GM21576 (cell line): ENCODE measurements at regions not wholly inside any gene's neighbourhood (a gene's known extent, or its start where the extent isn't known, plus 50 kb on each side); places are given as distances from the start of the nearest gene placed in this dataset.
"Not testable (repeated sequence)": the region's sequence is repeated elsewhere in the genome, so short reads cannot be mapped to it uniquely, and the experiment has no call there.

Experiments used
- ATAC-seq: cut with Tn5 transposase; IDR thresholded peaks from one replicate; pipeline ENCODE4 v1.9.1; 2021; ENCODE audit warnings: mild to moderate bottlenecking, moderate library complexity; ENCODE audit not compliant: unreplicated experiment

DNA sequence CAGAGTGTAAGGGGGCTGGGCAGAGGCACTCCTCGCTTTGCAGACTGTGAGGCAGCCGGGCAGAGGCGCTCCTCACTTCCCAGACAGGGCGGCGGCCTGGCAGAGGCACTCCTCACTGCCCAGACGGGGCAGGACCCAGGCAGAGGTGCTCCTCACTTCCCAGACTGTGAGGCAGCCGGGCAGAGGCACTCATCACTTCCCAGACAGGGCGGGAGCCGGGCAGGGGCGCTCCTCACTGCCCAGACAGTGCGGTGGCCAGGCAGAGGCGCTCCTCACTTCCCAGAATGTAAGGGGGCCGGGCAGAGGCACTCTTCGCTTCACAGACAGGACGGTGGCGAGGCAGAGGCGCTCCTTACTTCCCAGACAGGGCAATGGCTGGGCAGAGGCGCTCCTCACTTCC, 442.5 kb downstream of the SPATA31D1 start:
- no peak for ATAC-seq

DNA sequence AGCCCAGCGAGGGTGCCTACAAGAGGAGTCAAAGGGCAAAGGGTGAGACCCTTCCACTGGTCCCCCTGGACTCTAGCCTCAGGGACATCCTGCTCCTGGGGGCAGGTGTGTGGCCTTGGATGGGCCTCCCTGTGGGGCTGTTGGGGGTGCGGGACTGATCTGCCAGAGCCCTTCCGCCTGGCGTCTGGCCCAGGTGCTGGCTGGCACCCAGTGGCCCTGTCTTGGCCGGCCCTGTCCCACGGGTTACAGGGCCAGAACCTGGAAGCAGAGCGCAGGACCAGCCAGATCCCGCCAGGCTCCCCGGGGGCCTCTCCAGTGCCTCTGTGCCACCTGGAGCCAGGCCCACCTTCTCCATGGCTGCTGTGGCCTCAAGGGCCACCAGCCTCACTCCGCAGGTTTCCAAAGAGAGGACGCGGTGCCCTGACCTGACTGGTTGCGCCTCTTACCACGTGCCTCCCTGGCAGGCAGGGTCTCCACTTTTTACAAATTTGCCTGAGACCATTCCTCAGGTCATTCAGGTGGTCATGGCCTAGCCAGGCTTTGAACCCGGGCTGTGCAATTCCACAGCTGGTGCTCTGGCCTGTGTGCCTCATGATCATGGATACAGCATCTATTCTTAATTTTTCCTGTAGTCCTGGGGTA, 444.8 kb downstream of the SPATA31D1 start:
- not testable (repeated sequence) for ATAC-seq

- ATAC-seq = no peak
These were observed 447.9 kb downstream of the SPATA31D1 start for GRCh38 chr9:82436475-82436874.

DNA sequence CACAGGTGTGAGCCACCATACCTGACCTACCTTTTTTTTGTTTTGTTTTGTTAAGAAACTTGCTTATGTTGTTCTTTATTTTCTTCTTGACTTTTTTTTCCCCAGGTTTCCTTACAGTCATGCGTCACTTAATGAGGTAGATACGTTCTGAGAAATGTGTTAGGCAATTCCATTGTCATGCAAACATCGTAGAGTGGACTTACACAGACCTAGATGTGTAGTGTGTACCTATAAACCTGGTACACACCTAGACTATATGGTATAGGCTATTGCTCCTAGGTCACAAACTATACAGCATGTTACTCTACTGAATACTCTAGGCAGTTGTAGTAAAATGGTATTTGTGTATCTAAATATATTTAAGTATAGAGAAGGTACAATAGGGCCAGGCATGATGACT, 448.6 kb downstream of the SPATA31D1 start:
- ATAC-seq = not testable (repeated sequence)

DNA sequence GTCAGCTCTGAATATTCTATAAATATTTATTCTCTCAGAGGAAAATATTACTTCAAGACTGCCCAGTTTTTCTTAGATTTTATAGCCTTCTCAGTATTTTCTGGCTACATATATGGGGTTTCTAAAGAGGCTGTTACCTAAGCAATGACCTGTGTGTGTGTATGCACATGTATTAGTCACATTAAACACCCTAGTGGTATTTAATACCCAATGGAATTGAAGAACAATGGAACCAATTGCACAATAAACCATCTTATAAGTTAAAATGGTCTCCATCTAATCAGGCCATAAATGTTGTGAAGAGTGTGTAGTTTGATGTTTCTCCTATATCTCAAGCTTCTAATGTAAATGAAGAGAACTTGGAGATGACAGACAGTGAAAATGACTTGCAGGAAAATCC, 450.0 kb downstream of the SPATA31D1 start:
- no peak for ATAC-seq

GRCh38 chr9:82443312-82443711, 454.7 kb downstream of the SPATA31D1 start:
- no peak for ATAC-seq

DNA sequence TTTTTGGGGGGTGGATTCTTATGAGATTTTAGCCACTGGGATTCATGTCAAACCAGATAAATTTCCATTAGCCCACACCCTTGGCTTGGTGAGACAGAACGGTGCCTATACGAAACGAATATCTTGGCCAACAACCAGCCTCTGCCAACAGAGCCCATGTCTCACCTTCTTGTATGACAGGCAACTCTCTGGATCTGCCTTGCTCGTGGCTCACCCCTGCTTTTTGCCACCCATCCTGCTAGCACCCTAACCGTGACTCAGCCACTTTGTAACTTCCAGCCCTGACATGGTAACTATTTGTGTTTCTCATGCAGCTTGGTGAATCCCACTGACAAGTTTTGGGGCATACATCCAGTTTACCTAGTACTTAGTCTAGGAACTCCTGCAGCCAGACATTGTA, 457.0 kb downstream of the SPATA31D1 start:
- no peak for ATAC-seq

DNA sequence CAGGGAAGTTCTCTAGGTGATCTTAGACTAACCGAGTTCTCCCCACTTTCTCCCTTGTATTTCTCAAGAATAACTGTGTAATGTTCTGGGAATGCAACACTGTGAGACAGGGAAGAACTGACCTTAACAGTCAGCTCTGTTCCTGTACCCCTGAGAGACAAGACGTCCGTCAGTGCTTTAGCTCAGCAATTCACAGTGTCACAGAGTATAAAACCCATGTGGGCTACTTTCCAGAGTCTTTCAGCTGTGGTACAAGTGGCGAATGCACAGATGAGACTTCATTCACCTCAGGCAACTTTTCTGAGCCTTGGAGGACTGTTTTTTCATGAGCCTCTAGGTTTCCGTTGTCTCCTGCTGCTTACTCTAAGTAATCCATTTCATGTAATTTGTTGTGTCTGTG, 458.8 kb downstream of the SPATA31D1 start:
- no peak for ATAC-seq

- no peak for ATAC-seq
These were observed 461.4 kb downstream of the SPATA31D1 start for GRCh38 chr9:82449986-82450385.

GRCh38 chr9:82454509-82455190, 466.1 kb downstream of the SPATA31D1 start:
- ATAC-seq = no peak

- no peak for ATAC-seq
These were observed 468.1 kb downstream of the SPATA31D1 start for GRCh38 chr9:82456642-82457041.

DNA sequence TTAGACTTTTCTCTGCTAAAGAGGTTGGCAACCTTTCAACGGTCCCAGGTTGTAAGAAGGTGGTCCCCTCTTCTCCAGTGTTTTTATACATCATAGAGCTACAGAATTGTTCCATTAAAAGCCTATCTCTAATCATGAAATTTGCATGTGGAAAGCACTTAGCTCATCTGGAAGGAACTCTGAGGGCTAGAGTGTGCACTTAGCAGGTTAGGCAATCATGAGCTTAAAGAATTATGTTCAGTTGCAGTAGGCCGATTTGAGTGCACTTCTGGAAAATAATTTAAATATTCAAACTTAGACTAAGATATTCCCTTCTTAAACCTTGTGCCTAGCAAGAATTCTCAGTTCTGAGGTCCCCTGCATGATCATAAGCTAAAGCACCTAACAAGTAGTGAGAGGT, 468.7 kb downstream of the SPATA31D1 start:
- no peak for ATAC-seq

DNA sequence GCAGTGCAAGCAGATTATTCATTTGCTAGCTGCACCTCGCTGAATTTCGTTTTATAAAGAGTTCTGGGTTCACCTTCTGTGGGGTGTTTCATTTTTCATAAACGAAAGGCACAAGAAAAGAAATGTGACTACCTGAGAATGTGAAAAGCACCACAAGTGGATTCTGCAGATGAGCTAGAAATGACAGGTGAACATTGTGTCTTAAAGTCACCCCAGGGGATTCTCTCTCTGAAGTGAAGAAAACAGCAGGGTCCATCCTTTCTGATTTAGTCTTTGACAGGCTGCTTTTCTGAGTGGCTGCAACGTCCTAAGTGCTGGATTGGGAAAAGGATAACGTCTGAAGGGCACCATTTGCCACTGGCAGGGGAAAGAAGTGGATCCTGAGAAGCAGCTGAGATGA, 469.3 kb downstream of the SPATA31D1 start:
- ATAC-seq = no peak

DNA sequence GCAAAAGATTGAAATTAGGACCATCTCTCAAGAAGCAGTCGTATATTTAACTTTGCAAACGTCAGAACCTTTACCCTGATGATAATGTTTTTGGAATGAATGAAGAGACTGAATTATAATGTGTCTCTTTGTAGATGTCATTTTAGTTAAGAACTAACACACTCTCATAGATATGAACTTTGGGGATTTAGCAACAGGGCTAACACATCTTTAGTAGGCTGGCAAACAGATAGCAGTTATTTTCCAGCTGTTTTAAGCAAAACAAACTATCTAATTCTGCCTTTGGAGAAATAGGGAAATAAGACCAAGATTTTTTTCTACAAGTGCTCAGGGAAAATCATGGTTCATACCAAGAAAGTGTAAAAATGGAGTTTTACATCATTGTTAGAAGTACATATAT, 469.7 kb downstream of the SPATA31D1 start:
- ATAC-seq = no peak

- ATAC-seq = no peak
These were observed 478.2 kb downstream of the SPATA31D1 start for GRCh38 chr9:82466616-82467260.

DNA sequence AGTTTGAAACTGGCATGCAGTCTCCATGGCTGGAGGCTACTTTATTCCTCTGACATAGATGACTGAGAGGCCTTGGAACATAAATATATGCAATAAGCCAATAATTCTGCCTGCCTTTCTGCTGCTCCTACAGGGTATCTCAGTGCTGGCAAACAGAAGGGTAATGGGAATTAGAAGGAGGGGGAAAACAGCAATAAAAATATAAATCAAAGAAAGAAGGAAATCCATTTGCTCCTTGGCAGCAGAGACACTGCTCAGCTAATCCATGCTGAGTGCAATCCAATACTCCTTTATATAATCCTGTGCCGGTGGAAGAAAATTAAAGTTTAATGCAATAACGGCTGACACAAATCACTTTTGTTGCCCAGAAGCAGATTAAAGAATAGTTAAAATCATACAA, 478.9 kb downstream of the SPATA31D1 start:
- ATAC-seq = no peak

- no peak for ATAC-seq
These were observed 485.7 kb downstream of the SPATA31D1 start for GRCh38 chr9:82474235-82474634.

DNA sequence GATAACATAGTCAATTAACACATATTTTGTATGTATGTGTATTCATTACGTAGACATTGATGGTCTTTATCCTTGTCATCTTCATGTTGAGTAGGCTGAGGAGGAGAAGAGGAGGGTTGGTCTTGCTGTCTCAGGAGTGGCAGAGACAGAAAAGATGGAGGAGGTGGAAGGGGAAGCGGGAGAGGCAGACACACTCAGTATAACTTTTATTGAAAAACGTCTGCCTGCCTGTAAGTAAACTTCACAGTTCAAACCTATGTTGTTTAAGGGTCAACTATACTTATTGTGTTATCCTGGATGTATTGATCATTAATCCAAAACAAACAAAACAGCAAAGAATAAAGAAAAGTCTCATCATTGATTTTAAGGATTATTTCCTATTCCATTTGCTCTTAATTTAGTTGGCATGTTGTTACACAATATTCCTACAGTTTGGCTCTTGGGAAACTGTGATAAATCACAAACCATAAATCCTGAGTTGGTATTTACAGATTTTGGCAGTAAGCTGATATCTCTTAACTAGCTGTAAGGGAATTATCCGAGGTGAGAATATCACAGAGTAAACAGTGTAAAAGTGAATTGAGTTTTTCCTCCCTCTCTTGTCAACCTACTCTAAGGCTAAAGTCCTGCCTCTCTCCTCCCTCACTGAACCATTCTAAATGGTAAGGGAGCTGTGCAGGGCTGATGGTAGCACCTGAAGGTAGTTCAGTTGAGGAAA, 487.2 kb downstream of the SPATA31D1 start:
- no peak for ATAC-seq

DNA sequence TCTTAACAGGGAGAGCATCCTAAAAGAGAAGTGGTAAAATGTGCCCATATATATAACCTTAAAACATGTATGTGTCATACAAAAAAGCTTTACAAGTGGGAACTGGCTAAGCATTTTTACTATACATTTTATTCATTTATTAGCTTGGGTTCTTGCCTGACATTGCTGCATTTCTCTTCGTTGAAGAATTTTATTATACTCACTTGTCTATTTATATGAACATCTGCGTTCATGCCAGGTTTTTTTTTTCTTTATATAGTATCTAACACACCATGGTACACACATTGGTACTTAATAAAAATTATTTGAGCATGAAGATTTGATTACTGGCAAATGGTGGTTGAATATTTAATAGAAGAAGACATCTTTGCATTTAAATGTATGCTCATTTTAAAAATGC, 492.3 kb downstream of the SPATA31D1 start:
- ATAC-seq = no peak

DNA sequence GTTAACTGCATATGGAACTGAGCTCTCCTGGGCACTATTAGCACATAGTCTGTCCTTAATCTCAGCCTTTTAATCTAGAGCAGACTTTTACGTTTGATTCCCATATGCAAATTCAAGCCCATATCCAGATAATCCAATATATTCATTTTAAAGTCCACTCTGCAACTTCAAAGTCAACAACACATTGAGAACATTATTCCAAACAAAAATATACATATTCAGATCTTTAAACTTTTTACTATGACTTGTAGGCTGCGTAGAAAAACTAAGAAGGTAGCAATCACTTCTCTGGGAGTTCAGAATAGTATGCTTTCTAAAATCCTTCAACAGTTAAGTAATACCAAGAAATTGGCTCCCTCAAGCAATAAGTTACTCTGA, 499.4 kb downstream of the SPATA31D1 start:
- ATAC-seq = no peak

DNA sequence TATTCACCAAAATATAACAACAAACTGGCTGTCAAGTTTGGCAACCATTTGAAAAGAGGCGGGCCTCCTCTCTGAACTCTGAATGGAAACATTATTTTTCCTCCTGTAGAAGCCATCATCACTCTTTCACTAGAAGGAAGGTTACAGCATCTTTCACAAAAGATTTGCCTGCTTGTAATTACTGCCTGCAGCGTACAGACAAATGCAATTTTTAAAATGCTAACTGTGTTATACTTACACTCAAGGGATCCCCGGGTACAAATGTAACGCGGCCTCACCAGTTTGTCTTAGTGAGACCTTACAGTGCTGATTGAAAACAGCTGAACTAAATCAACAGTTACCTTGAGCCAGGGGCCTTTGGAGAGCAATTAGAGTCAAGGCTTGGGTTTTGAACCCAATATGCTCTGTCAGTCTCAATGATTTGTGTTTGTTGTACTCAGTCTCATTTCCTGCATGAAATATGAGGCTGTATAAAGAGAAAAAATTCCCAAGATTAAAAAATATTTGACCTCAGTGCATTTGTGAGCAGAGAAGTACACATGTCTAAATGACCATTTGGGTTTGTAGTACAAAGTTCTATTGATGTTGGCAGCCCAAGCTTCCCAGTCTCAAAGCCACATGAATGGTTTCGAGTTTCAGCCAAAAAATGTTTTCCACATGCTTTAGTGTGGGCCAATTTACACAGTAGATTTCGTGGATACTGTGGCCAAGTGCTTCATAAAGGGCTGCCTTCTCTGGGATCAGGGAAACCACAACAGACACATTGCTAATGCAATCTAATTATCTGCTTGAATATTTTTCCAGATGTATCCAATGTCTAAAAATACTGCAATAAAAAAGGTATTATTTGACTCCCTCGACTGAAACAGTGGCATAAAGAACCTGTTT, 500.0 kb downstream of the SPATA31D1 start:
- no peak for ATAC-seq
